ENCODE measurements at regions not wholly inside any gene's neighbourhood (a gene's known extent, or its start where the extent isn't known, plus 50 kb on each side); places are given as distances from the start of the nearest gene placed in this dataset.

GRCh38 chr6:40726853-40727252 lies 139.7 kb upstream of the LRFN2 start:
- TF ChIP-seq CTCF (IDR thresholded peaks at IDR 0.05; ENCODE audit: low read depth, low read length, poor library complexity, severe bottlenecking) (no peak), EZH2phosphoT487 (IDR thresholded peaks at IDR 0.05; ENCODE audit: borderline replicate concordance, low read length) (no peak)

All from DOHH2 (cell line).